ENCODE measurements at regions not wholly inside any gene's neighbourhood (a gene's known extent, or its start where the extent isn't known, plus 50 kb on each side); places are given as distances from the start of the nearest gene placed in this dataset.

GRCh38 chr11:109828387-109828786 lies 264.8 kb upstream of the ZC3H12C start:
- no peak for TF ChIP-seq CTCF (IDR thresholded peaks at IDR 0.05; ENCODE audit: poor library complexity)
- TF ChIP-seq EZH2 (IDR thresholded peaks at IDR 0.05; ENCODE audit: borderline replicate concordance): no peak
